ENCODE measurements at regions not wholly inside any gene's neighbourhood (a gene's known extent, or its start where the extent isn't known, plus 50 kb on each side); places are given as distances from the start of the nearest gene placed in this dataset.

DNA sequence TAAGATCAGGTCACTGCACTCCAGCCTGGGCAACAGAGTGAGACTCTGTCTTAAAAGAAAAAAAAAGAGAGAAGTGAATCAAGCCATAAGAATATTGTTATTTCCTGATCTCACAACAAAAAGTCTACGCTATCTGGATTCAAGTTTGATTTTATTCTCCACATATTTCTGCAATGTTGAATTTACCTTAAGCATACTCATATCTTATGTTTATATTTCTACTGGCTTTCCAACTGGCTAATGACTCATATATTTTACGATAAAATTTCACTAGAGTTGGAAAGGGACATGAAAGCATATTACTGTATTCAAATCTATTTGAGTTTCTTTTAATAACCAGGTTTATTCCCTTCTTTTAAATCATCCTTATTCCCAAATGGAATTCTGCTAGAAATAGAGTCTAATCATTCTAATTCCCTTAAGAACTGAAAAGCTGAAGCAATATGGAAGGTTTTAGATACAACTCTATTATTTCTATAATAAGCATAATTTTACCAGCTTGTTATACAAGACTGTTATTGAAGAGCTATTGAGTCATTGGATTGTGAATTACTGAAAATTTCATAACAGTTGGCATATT is 276.9 kb upstream of the HS3ST5 start:
- TF ChIP-seq, protein P1, sequence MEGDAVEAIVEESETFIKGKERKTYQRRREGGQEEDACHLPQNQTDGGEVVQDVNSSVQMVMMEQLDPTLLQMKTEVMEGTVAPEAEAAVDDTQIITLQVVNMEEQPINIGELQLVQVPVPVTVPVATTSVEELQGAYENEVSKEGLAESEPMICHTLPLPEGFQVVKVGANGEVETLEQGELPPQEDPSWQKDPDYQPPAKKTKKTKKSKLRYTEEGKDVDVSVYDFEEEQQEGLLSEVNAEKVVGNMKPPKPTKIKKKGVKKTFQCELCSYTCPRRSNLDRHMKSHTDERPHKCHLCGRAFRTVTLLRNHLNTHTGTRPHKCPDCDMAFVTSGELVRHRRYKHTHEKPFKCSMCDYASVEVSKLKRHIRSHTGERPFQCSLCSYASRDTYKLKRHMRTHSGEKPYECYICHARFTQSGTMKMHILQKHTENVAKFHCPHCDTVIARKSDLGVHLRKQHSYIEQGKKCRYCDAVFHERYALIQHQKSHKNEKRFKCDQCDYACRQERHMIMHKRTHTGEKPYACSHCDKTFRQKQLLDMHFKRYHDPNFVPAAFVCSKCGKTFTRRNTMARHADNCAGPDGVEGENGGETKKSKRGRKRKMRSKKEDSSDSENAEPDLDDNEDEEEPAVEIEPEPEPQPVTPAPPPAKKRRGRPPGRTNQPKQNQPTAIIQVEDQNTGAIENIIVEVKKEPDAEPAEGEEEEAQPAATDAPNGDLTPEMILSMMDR (IDR thresholded peaks at IDR 0.05): no peak
- TF ChIP-seq POLR2A (IDR thresholded peaks at IDR 0.05) (no peak), EP300 (IDR thresholded peaks at IDR 0.05) (no peak), POLR2AphosphoS5 (IDR thresholded peaks at IDR 0.05) (no peak)
